GM18505 (cell line): ENCODE measurements at regions not wholly inside any gene's neighbourhood (a gene's known extent, or its start where the extent isn't known, plus 50 kb on each side); places are given as distances from the start of the nearest gene placed in this dataset.

Source experiments
- ATAC-seq: cut with Tn5 transposase; IDR thresholded peaks from one replicate; pipeline ENCODE4 v1.9.1; 2021; ENCODE audit not compliant: unreplicated experiment
- POLR2A ChIP-seq: IDR thresholded peaks from 4 replicates; pipeline ENCODE4 v1.6.1; 2011; ENCODE audit warnings: borderline replicate concordance; ENCODE audit not compliant: insufficient read depth, insufficient read length; ENCODE audit errors: extremely low read depth

DNA sequence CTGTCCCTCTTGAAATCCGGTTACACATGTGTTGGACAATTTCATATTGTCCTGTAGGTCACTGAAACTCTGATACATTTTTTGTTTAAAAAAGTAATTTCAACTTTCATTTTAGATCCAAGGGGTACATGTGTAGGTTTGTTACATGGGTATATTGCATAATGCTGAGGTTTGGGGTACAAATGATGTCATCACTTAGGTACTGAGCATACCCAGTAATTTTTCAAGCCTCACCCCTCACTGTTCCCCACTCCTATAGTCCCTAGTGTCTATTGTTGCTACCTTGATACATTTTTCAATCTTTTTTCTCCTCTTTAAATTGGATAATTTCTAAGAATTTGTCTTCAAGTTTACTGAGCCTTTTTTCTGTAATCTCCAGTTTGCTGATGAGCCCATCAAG is 483.0 kb downstream of the DHX35 start:
- TF ChIP-seq POLR2A: no peak
- ATAC-seq: no peak

DNA sequence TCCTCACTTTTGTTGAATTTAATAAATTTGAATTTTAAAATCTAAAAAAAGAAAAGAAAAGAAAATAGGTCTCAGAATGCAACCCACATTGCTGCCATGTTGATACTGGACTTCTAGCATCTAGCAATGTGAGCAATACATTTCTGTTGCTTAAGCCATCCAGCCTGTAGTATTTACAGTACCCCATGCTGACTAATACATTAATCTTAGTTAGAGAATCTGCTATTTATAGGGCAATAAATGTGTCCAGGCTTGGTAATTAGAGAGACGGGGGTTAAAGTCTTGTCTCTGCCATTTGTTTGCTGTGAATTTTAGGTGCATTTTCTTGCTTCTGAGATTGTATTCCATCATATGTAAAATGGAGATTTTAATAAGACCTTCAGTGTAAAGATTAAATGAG is 471.3 kb downstream of the DHX35 start:
- TF ChIP-seq POLR2A: no peak
- no peak for ATAC-seq

DNA sequence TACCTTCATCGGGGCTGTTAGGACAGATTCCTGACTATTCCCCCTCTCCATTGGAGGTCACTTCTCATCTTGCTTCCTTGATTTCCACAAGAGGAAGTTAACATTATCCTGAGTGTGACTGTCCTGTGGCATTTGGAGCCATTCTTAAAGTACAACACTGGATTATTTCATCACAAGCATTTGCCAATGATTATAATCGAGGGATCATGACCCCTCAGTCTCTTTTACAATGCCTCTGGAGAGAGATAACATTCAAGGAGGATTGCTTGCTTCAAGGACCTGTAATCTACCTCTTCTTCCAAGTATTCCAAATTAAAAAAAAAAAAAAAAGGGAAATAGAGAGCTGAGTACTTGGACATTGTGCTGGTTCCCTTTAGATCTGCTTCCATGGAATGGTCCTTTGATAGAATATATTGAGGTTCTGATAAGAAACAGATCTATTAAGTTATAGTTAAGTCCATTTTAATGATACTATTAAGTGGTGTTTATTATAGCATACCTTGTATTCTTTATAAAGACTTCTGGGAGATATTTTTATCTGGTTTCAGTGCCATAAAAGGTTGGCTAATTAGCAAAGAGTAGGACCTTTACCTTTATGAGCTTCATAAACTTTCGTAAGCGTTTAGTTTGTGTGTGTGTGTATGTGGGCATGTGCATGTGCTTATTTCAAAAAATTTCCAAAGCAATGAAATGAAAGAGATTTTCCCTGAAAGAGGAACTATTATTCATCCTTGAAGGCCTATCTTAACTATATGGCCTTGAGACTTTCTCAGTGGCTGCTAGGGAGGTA is 469.1 kb downstream of the DHX35 start:
- no peak for ATAC-seq
- TF ChIP-seq POLR2A: no peak

DNA sequence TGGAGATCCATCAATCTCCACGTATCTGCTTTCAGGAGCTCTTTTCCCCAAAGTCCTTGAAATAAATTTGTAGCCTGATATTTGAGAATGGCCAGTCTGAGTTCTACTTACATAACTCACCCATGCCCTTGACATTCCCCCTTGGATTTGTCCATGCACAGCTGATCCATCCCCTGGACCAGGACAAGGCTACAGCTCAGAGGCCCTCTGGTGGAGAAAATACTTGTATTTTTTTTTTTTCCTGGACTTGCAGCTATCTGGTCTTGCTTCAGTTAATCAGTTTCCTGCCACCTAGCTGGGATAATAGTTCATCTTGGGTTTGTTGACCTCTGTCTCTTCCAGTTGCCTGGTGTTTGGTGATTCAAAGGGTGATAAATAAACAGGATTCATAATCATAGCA is 467.6 kb downstream of the DHX35 start:
- ATAC-seq: no peak
- no peak for TF ChIP-seq POLR2A

DNA sequence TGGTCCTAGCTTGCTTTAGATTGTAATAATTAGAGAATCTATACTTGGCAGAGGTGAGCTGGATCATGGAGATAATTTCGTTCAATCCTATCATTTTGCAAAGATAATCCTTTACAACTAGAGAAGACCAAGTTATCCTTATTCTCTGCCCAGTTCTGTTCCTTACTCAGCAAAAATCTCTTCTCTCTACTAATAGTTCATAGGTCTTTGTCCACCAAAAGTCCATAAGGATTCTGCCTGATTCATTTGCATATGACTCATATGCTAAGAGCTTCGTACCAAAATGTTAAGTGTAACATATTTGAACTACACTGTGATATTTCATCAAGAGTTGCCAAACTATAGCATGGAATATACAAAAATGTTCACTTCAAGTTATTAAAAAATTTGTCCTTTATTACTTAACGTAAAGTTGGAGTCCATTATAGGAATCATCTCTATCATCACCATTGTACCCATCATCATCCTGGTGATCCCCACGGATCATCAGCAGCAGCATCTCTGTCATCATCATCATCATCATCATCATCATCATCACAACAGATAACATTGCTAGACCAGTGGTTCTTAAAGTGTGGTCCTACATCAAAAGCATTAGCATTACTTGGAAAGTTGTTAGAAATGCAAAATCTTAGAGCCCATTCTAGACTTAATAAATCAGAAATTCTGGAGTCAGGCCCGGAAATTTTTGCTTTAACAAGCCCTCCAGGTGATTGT is 463.0 kb downstream of the DHX35 start:
- no peak for ATAC-seq
- no peak for TF ChIP-seq POLR2A

DNA sequence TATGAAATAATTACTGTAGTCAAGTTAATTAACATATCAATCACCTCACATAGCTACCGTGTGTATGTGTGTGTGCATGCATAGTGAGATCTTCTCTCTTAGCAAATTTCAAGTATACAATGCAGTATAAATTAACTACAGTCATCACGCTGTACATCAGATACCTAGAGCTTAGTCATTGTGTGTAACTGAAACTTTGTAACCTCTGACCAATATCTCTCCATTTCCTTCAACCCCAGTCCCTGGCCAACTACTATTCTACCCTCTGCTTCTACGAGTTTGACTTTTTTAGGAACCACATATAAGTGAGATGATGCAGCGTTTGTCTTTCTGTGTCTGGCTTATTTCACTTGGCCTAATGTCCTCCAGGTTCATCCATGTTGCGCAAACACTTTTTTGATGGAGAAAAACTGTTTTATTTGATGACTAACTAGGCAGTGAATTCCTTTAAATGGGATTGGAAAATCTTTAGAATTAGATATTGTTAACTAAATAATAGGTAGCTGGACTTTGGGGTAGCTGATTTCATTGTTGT is 459.5 kb downstream of the DHX35 start:
- TF ChIP-seq POLR2A: no peak
- ATAC-seq: no peak

DNA sequence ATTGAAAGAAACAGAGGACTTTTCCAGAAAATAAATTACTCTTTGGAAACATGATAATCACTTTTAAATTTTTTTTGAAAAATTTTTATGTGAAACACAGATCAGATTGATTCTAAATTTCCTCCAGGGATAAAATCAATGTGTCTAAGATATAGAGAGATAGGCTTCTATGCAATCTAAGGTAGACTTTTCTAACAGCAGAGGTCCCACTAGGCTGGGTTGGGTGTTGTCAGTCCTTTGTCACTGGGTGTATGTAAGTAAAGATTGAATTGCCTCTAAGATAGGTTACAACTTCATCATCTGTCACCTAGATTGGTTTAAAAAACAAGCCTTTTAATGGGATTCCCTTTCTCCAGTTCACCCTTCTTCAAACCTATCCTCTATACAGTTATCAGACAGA is 449.9 kb downstream of the DHX35 start:
- no peak for ATAC-seq

DNA sequence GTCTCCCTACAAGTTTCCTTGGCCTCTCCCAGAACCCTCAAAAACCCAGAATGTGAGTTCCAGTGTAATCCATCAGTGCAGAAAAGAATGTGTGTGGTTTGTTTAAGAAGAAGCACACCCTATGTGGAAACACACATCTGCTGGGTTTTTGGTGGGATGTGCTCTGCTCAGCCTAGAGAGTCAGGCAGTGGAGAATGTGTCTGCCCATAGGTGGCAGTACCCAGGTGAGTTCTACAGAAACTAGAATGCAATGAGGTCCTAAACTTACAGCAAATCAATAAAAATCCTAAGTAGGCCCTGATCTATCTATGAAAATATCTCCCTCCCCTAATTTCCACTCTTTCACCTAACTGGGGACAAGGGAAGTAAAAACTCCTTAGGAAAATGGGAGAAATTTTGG is 437.3 kb downstream of the DHX35 start:
- no peak for ATAC-seq
- TF ChIP-seq POLR2A: no peak

More for the DNA sequence above, 449.9 kb downstream of the DHX35 start:
- no peak for TF ChIP-seq POLR2A

DNA sequence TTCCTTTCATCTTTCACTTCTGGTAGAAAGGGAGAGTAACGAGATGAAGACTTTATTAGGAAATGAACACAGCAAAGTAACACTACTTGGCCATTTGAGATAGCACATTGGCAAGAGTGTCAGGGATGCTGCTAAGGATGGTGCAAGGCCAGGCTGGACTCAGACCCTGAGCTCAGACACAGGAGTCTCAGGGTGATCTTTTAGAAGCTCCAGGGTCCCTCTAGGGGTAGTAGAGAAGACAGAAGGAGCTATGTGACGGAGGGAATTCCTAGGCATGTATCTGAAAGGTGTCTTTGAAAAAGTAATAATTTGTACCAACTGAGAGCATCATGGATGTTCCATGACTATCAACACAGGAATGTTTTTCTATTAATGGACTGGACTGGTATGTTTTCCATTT is 436.5 kb downstream of the DHX35 start:
- TF ChIP-seq POLR2A: no peak
- ATAC-seq: no peak

DNA sequence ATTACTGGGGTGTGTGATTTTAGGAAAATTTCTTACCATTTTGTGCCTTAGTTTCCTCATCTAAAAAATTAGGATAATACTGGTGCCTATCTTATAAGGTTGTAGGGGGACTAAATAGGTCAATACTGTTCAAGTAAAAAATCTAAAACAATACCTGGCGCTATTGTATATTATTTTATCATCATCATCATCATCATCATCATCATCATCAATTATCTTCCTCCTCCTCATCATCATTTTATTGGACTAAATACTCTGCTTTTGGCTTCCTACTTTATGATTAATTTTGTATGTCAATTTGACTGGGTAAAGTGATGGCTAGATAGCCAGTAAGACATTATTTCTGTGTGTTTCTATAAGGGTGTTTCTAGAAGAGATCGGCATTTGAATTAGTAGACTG is 435.5 kb downstream of the DHX35 start:
- ATAC-seq: no peak
- no peak for TF ChIP-seq POLR2A

DNA sequence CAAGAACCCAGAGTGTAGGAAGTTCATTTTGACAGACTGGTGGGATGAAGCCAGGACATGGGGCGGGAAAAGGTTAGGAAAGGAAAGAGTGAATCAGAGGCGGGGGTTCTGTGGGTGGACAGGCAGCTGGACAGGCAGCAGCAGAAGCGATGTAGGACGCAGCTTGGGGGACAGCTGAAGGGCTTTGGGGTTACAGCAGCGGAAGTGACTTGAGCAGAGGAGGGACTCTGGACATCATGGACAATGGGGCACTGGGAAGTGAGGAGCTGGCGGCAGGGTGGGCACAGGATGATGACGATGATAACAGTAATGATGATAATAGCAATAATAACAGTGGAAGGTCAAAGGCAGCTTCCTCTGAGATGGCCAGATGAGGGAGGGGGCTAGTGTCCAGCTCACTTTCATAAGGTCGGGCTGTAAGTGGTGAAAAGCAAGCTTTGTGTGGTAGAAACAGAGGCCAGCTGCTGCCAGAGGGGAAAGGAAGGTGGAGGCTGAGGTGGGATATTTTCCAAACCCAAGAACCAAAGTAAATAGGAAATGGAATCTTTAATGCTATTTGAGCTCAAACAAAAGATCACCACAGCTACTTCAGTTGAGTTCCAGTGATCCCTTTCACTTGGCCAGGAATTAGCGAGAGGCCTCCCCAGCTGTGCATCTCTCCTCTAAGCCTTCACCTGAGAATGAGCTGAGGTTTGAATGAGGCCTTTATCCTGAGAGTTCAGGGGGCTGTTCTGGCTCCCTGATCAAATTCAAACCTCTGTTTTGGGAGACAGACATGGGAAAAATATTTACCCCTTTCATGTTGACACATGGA is 433.5 kb downstream of the DHX35 start:
- no peak for TF ChIP-seq POLR2A
- ATAC-seq: no peak

DNA sequence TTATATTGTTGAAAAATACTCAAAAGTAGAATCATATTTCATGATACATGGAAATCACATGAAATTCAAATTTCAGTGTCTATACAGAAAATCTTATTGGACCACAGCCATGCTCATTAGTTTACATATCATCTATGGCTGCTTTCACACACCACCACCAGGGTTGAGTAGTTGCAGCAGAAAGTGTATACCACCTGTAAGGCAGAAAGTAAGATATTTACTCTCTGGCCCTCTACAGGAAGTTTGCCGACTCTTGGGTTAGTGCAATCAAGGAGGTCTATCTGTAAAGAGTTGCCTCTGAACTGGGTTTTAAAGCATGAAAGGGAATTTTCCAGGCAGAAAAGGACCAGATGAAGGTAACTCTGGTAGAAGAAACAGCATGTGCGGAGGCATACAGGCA is 432.3 kb downstream of the DHX35 start:
- ATAC-seq: no peak
- TF ChIP-seq POLR2A: no peak

DNA sequence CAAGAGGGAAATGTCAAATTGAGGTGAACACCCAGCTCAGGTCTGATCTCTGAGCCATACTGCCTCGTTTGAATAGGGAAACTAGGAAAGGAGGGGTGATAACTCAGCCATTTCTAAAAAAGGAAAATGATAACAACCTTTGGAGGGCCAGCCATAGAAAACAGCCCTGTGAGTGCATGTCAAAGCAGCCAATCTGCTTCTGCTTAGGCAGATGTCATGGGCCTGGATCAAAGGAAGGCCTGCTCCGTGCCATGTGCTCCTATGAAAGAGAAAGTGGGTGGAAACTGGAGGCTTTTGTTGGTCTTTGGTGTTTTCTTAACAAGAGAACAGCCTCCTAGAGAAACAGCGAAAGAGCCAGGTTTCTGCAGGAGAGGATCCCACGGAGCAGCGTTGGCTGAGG is 428.0 kb downstream of the DHX35 start:
- ATAC-seq: no peak
- TF ChIP-seq POLR2A: no peak
